Fibroblast of lung (primary cell): ENCODE measurements at regions not wholly inside any gene's neighbourhood (a gene's known extent, or its start where the extent isn't known, plus 50 kb on each side); places are given as distances from the start of the nearest gene placed in this dataset.

ENCODE experiments used
- EZH2 ChIP-seq: IDR thresholded peaks from 2 replicates; pipeline ENCODE4 v1.5.1; 2012; ENCODE audit warnings: low read length, control low read depth, mild to moderate bottlenecking; ENCODE audit errors: missing control alignments
- TF ChIP-seq, protein P1 (sequence below), 2 donors: IDR thresholded peaks in 1 of 2; conservative IDR thresholded peaks in 1 of 2; 1 replicate in 1 of 2; 2 replicates in 1 of 2; pipeline ENCODE4 v1.5.1; 2011 to 2012; ENCODE audit warnings: low read length in 2 of 2, control low read depth in 1 of 2, inconsistent platforms in 1 of 2, low read depth in 1 of 2, mild to moderate bottlenecking in 1 of 2

DNA sequence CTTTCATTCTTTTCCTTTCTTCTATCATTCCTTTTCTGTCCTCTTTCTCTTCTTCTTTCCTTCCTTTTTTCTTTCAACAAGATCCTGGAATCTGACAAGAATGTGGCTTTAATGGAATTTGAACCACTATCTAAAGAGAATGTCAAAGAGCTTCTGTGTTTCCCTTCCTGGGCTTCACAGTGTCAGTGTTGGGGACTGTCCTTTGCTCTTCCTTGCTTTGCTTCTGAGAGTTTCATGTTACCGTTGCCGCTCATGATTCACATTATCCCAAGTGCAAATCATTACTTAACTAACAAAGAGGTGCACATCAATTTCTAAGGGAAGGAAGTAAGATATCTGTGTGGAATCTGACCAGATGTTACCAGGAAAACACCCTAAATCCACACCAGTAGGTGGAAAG lies 90.5 kb upstream of the DDIT4L start:
- TF ChIP-seq, protein P1, sequence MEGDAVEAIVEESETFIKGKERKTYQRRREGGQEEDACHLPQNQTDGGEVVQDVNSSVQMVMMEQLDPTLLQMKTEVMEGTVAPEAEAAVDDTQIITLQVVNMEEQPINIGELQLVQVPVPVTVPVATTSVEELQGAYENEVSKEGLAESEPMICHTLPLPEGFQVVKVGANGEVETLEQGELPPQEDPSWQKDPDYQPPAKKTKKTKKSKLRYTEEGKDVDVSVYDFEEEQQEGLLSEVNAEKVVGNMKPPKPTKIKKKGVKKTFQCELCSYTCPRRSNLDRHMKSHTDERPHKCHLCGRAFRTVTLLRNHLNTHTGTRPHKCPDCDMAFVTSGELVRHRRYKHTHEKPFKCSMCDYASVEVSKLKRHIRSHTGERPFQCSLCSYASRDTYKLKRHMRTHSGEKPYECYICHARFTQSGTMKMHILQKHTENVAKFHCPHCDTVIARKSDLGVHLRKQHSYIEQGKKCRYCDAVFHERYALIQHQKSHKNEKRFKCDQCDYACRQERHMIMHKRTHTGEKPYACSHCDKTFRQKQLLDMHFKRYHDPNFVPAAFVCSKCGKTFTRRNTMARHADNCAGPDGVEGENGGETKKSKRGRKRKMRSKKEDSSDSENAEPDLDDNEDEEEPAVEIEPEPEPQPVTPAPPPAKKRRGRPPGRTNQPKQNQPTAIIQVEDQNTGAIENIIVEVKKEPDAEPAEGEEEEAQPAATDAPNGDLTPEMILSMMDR (conservative IDR thresholded peaks at IDR 0.05 in 1 of 2, IDR thresholded peaks at IDR 0.05 in 1 of 2; ENCODE audit: low read depth in 1 of 2, low read length in 2 of 2), result no peak
- TF ChIP-seq EZH2, result no peak
